ENCODE measurements at regions not wholly inside any gene's neighbourhood (a gene's known extent, or its start where the extent isn't known, plus 50 kb on each side); places are given as distances from the start of the nearest gene placed in this dataset.

DNA sequence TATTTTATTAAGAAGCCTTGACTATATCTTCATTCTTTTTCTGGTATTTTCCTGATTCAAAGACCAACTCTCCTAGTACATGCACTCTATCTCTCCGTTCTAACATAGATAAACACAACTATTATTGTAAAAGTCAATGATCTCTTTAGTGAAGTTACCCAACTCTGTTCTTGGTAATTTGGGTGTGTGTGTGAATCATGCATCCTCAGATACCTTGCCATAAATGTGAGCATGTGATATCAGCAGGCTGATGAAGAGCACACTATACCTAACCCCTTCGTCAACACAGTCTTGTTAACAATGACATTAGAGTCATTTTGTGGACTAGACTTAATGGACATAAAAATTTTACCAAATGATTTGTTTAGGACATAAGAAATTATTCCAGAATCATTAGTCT is 1122.1 kb downstream of the XPNPEP1 start:
- TF ChIP-seq EZH2 (IDR thresholded peaks at IDR 0.05; ENCODE audit: low read depth), result no peak
- no peak for TF ChIP-seq CTCF (conservative IDR thresholded peaks at IDR 0.05)

All from PC-9 (cell line).